HepG2 (cell line): ENCODE measurements at regions not wholly inside any gene's neighbourhood (a gene's known extent, or its start where the extent isn't known, plus 50 kb on each side); places are given as distances from the start of the nearest gene placed in this dataset.

Source experiments
- ATF7-NPFF ChIP-seq: sonication (generic); formaldehyde crosslinking; IDR thresholded peaks from 2 replicates; pipeline ENCODE4 v1.8.1; 2023; ENCODE audit warnings: mild to moderate bottlenecking, low read depth, missing genetic modification reagents, moderate library complexity
- CTCF ChIP-seq: sonication (generic); formaldehyde crosslinking; IDR thresholded peaks from 2 replicates; pipeline ENCODE4 v1.5.0; 2020; ENCODE audit warnings: mild to moderate bottlenecking, missing genetic modification reagents, moderate library complexity
- FOSL1 ChIP-seq: sonication (generic); formaldehyde crosslinking; IDR thresholded peaks from 2 replicates; pipeline ENCODE4 v1.9.0; 2021; ENCODE audit warnings: missing genetic modification reagents, borderline replicate concordance
- GABPB1 ChIP-seq: IDR thresholded peaks from 2 replicates; pipeline ENCODE4 v1.6.1; 2016; ENCODE audit warnings: mild to moderate bottlenecking, missing genetic modification reagents, moderate library complexity, missing compliant biosample characterization
- MIXL1 ChIP-seq: IDR thresholded peaks from 2 replicates; pipeline ENCODE4 v1.6.1; 2016
- MNT ChIP-seq: fragments of 450-650 bp; IDR thresholded peaks from 2 replicates; pipeline ENCODE4 v1.6.1; 2016
- PAX8 ChIP-seq: sonication (generic); formaldehyde crosslinking; IDR thresholded peaks from 2 replicates; pipeline ENCODE4 v1.8.0; 2022; ENCODE audit warnings: mild to moderate bottlenecking, missing genetic modification reagents, borderline replicate concordance
- TAF1 ChIP-seq: sonication (generic); formaldehyde crosslinking; IDR thresholded peaks from 2 replicates; pipeline ENCODE4 v1.4.0; 2020; ENCODE audit warnings: missing genetic modification reagents
- ZBTB21 ChIP-seq: sonication (generic); formaldehyde crosslinking; IDR thresholded peaks from 2 replicates; pipeline ENCODE4 v1.4.0; 2020; ENCODE audit warnings: missing genetic modification reagents
- ZKSCAN1 ChIP-seq: fragments of 150-350 bp; IDR thresholded peaks from 2 replicates; pipeline ENCODE4 v1.6.1; 2014; ENCODE audit warnings: low read length
- ZNF124 ChIP-seq: sonication (generic); formaldehyde crosslinking; IDR thresholded peaks from 2 replicates; pipeline ENCODE4 v1.4.0; 2020; ENCODE audit warnings: missing genetic modification reagents
- ZNF3 ChIP-seq: IDR thresholded peaks from 2 replicates; pipeline ENCODE4 v1.7.0; 2017; ENCODE audit warnings: inconsistent platforms
- TF ChIP-seq, protein P1 (sequence below): sonication (generic); formaldehyde crosslinking; IDR thresholded peaks from 2 replicates; pipeline ENCODE4 v1.4.0; 2020; ENCODE audit warnings: mild to moderate bottlenecking, missing genetic modification reagents

DNA sequence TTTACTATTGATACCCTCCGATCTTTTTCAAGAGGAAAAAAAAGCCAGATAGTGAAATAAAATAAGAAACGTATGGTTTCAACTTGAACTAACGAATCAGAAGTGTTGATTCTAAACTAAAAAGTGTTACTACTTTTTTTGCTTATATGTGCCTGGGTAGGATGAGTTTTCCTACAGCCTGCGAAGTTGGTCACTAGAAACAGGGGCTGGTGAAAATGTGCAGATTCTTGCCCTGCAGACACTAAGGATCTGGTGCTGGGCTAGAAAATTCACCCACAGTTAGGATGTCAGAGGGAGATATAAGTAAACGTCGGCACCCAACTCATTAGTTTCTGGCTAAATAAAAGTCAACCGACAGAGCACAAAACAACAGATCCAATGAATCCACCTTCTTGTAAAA is 298.7 kb upstream of the NFE2L3 start:
- TF ChIP-seq FOSL1 (CRISPR knock-in tag) (no peak), PAX8 (CRISPR knock-in tag) (no peak), ZNF124 (CRISPR knock-in tag) (no peak), CTCF (CRISPR knock-in tag) (no peak), ZNF3 (CRISPR knock-in tag) (no peak), MIXL1 (CRISPR knock-in tag) (no peak), MNT (no peak), ZBTB21 (CRISPR knock-in tag) (no peak), TAF1 (CRISPR knock-in tag) (no peak), ZKSCAN1 (no peak), ATF7-NPFF (no peak), GABPB1 (no peak)
- TF ChIP-seq, protein P1, sequence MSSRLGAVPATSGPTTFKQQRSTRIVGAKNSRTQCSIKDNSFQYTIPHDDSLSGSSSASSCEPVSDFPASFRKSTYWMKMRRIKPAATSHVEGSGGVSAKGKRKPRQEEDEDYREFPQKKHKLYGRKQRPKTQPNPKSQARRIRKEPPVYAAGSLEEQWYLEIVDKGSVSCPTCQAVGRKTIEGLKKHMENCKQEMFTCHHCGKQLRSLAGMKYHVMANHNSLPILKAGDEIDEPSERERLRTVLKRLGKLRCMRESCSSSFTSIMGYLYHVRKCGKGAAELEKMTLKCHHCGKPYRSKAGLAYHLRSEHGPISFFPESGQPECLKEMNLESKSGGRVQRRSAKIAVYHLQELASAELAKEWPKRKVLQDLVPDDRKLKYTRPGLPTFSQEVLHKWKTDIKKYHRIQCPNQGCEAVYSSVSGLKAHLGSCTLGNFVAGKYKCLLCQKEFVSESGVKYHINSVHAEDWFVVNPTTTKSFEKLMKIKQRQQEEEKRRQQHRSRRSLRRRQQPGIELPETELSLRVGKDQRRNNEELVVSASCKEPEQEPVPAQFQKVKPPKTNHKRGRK (CRISPR knock-in tag) = no peak
